Activated CD8-positive, alpha-beta T cell treated with anti-CD3 and anti-CD28 coated beads for 36 hours (primary cell): ENCODE measurements at regions not wholly inside any gene's neighbourhood (a gene's known extent, or its start where the extent isn't known, plus 50 kb on each side); places are given as distances from the start of the nearest gene placed in this dataset.

Experiments
- ATAC-seq: fragments of 200-7000 bp; cut with Tn5 transposase; one replicate; pipeline ENCODE4 v1.10.0; 2021; ENCODE audit warnings: mild to moderate bottlenecking, moderate library complexity
- CTCF ChIA-PET: fragments of 350-600 bp; sonication (Branson Sonifier 250); formaldehyde crosslinking; loops from one replicate; lab custom pipeline; 2021; ENCODE audit warnings: antibody characterized with exemption; lab: Charles Lee
- POLR2A ChIA-PET: fragments of 350-600 bp; sonication (Branson Sonifier 250); formaldehyde crosslinking; loops from one replicate; lab custom pipeline; 2021; ENCODE audit warnings: antibody characterized with exemption; lab: Charles Lee
- DNase-seq: peaks from one replicate; pipeline ENCODE4 v3.0.0-alpha.2; 2020
- H3K27ac Mint-ChIP-seq: one replicate; pipeline ENCODE4 v1.8.0; 2021; ENCODE audit warnings: mild to moderate bottlenecking, mixed read lengths
- H3K27me3 Mint-ChIP-seq: one replicate; pipeline ENCODE4 v1.8.0; 2021; ENCODE audit warnings: mixed read lengths
- H3K36me3 Mint-ChIP-seq: one replicate; pipeline ENCODE4 v1.8.0; 2021; ENCODE audit warnings: low read depth, mixed read lengths
- H3K4me1 Mint-ChIP-seq: one replicate; pipeline ENCODE4 v1.8.0; 2021; ENCODE audit warnings: low read depth, mixed read lengths
- H3K4me3 Mint-ChIP-seq: one replicate; pipeline ENCODE4 v1.8.0; 2021; ENCODE audit warnings: mild to moderate bottlenecking, moderate library complexity, mixed read lengths
- H3K9me3 Mint-ChIP-seq: one replicate; pipeline ENCODE4 v1.8.0; 2021; ENCODE audit warnings: mixed read lengths
- CTCF ChIP-seq: fragments of 200-600 bp; IDR thresholded peaks from one replicate; pipeline ENCODE4 v1.8.0; 2022; ENCODE audit warnings: antibody characterized with exemption, mild to moderate bottlenecking
- intact Hi-C: fragments of 100-400 bp; cut with micrococcal nuclease; formaldehyde crosslinking; loops from one replicate; pipeline ENCODE4 v1.10.0; 2022

DNA sequence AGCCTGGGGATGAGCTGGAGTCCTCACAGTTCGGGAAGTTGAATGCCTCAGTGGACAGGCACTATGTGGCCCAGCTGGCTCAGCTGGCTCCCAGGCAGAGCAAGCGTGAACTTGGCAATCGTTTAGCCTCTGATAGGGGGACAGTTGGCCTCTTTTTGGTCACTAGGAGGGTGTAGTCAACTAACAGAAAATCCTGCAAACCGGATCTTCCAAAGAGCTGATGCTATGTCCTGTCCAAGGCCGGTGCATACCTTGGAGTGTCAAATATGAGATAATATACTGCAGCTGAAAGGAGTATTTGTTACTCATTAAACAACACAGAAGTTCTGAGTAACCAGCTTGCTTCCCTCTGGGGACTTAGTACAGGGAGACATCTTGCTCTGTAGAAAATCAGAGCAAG lies 126.2 kb upstream of the EXOC2 start:
- no peak overlapping the region for H3K4me3 Mint-ChIP-seq
- H3K4me1 Mint-ChIP-seq: peaks cover 25% of the 10 kb centered on the region
- ChIA-PET POLR2A (no interaction called here), CTCF (interaction anchor here (1.0 to 1.5 kb wide), 4 partner anchors 11 to 226 kb away, joined by 3 to 7 read pairs (median 3); no protein-coding TSS in a partner anchor)
- DNase-seq: no peak
- no peaks in the 10 kb centered on the region for H3K36me3 Mint-ChIP-seq
- no peak for TF ChIP-seq CTCF
- intact Hi-C loops: no loop called here
- no peak overlapping the region for H3K27ac Mint-ChIP-seq
- H3K9me3 Mint-ChIP-seq: no peaks in the 10 kb centered on the region
- no peak for ATAC-seq
- H3K27me3 Mint-ChIP-seq: peaks cover 9% of the 10 kb centered on the region

GRCh38 chr6:818196-818595 lies 125.3 kb upstream of the EXOC2 start:
- H3K4me3 Mint-ChIP-seq: no peak overlapping the region
- no peak overlapping the region for H3K27ac Mint-ChIP-seq
- H3K27me3 Mint-ChIP-seq: peaks cover 9% of the 10 kb centered on the region
- peaks cover 25% of the 10 kb centered on the region for H3K4me1 Mint-ChIP-seq
- intact Hi-C loops: no loop called here
- H3K36me3 Mint-ChIP-seq: no peaks in the 10 kb centered on the region
- no peak for ATAC-seq
- H3K9me3 Mint-ChIP-seq: no peaks in the 10 kb centered on the region
- ChIA-PET POLR2A (no interaction called here), CTCF (interaction anchor here (1.5 kb wide), 2 partner anchors 20 to 96 kb away, joined by 3 to 7 read pairs; no protein-coding TSS in a partner anchor)
- DNase-seq: no peak
- no peak for TF ChIP-seq CTCF

DNA sequence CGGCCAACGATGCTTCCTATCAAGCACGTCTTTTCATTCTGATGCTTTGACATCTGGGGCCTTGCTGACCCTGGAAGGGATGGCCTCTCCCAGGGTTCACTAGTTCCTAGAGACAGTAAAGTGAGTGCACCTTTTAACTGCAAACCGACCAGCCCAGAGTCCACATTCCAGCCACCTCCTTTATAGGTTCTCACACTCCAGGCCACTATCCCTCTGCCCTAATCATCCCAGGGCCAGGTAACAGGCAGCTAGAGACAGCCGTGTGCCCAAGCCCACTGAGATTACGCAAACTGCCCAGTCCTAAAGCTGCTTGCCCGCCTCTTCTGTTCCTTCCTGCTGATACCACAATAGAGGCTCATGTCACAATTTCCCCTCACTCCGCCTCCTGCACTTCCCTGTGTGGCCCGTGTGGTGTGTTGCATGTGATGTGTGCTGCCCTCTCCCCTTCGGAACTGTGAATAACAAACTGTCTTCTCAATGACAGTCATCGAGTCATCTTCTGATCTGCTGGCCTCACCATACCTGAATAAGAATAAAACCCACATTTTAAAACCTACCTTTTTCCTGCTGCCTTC lies 123.7 kb upstream of the EXOC2 start:
- H3K4me1 Mint-ChIP-seq: peaks cover 25% of the 10 kb centered on the region
- ATAC-seq (peak; percentile 98), DNase-seq (peak; percentile 81)
- intact Hi-C loops: no loop called here
- peak overlapping the region; percentile 42 for H3K27ac Mint-ChIP-seq
- no peak for TF ChIP-seq CTCF
- H3K36me3 Mint-ChIP-seq: no peaks in the 10 kb centered on the region
- no peak overlapping the region for H3K4me3 Mint-ChIP-seq
- POLR2A ChIA-PET: no interaction called here
- H3K9me3 Mint-ChIP-seq: no peaks in the 10 kb centered on the region
- H3K27me3 Mint-ChIP-seq: peaks cover 9% of the 10 kb centered on the region
- CTCF ChIA-PET: interaction anchor here (1.4 kb wide), 1 partner anchor 18 kb away, joined by 5 read pairs; no protein-coding TSS in a partner anchor

DNA sequence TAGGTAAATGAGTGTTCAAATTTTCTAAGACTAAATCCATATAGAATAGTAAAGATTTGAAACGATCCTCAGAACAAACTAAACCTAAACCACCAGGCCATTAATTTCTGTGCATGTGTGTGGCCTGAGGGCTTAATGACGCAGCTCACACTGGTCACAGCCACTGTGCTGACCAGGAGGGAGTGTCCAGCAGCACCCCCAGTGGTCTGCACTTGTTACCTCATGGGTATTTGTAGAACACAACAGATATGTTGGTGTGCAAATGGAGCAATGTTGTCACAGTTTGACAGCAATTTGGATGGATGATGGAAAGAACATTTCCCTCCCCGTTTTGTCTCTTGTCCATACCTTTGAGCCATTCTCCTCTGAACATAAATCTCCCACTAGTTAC lies 122.4 kb upstream of the EXOC2 start:
- no peak for TF ChIP-seq CTCF
- H3K36me3 Mint-ChIP-seq: no peaks in the 10 kb centered on the region
- H3K4me3 Mint-ChIP-seq: no peak overlapping the region
- no peak for DNase-seq
- ChIA-PET CTCF (interaction anchor here (2.8 kb wide), 1 partner anchor 17 kb away, joined by 14 read pairs; no protein-coding TSS in a partner anchor), POLR2A (no interaction called here)
- no peaks in the 10 kb centered on the region for H3K9me3 Mint-ChIP-seq
- no peak overlapping the region for H3K27ac Mint-ChIP-seq
- ATAC-seq: no peak
- intact Hi-C loops: no loop called here
- H3K4me1 Mint-ChIP-seq: peaks cover 25% of the 10 kb centered on the region
- H3K27me3 Mint-ChIP-seq: peaks cover 5% of the 10 kb centered on the region
